Retinal pigment epithelial cell (primary cell): ENCODE measurements at regions not wholly inside any gene's neighbourhood (a gene's known extent, or its start where the extent isn't known, plus 50 kb on each side); places are given as distances from the start of the nearest gene placed in this dataset.
"Not testable (repeated sequence)": the region's sequence is repeated elsewhere in the genome, so short reads cannot be mapped to it uniquely, and the experiment has no call there.

Source experiments
- DNase-seq: peaks from one replicate; pipeline ENCODE4 v3.0.0-alpha.2; 2010; ENCODE audit warnings: low read depth
- H3K4me3 ChIP-seq: 2 replicates; pipeline ENCODE4 v1.5.1; 2011; ENCODE audit warnings: mild to moderate bottlenecking, low read length, control low read depth, moderate library complexity
- CTCF ChIP-seq: conservative IDR thresholded peaks from 2 replicates; pipeline ENCODE4 v1.5.1; 2011; ENCODE audit warnings: low read depth, low read length, control low read depth, inconsistent platforms

GRCh38 chr12:18824287-18824686 is 86.4 kb downstream of the CAPZA3 start:
- no peak for TF ChIP-seq CTCF
- H3K4me3 ChIP-seq = no peak overlapping the region

GRCh38 chr12:18825138-18825537 is 87.2 kb downstream of the CAPZA3 start:
- no peak for DNase-seq
- no peak for TF ChIP-seq CTCF
- no peak overlapping the region for H3K4me3 ChIP-seq

More at GRCh38 chr12:18824287-18824686, 86.4 kb downstream of the CAPZA3 start:
- DNase-seq = no peak

GRCh38 chr12:18827913-18828312 is 90.0 kb downstream of the CAPZA3 start:
- no peak overlapping the region for H3K4me3 ChIP-seq
- TF ChIP-seq CTCF = no peak
- DNase-seq = no peak

GRCh38 chr12:18828483-18828882 is 90.6 kb downstream of the CAPZA3 start:
- TF ChIP-seq CTCF = no peak
- no peak for DNase-seq
- no peak overlapping the region for H3K4me3 ChIP-seq

- DNase-seq = no peak
- no peak for TF ChIP-seq CTCF
- no peak overlapping the region for H3K4me3 ChIP-seq
These were observed 91.1 kb downstream of the CAPZA3 start for GRCh38 chr12:18828987-18829386.

- not testable (repeated sequence) for DNase-seq, H3K4me3 ChIP-seq
These were observed 95.0 kb downstream of the CAPZA3 start for GRCh38 chr12:18832932-18833331.

- TF ChIP-seq CTCF = no peak
- H3K4me3 ChIP-seq = no peak overlapping the region
- no peak for DNase-seq
These were observed 99.1 kb downstream of the CAPZA3 start for GRCh38 chr12:18837025-18837424.

- no peak overlapping the region for H3K4me3 ChIP-seq
- DNase-seq = no peak
- no peak for TF ChIP-seq CTCF
These were observed 99.6 kb downstream of the CAPZA3 start for GRCh38 chr12:18837505-18837904.

GRCh38 chr12:18840997-18841396 is 103.1 kb downstream of the CAPZA3 start:
- H3K4me3 ChIP-seq, DNase-seq: not testable (repeated sequence)
